Kidney (tissue), 13 donors: ENCODE measurements at regions not wholly inside any gene's neighbourhood (a gene's known extent, or its start where the extent isn't known, plus 50 kb on each side); places are given as distances from the start of the nearest gene placed in this dataset.

ENCODE experiments used
- DNase-seq, 5 donors: peaks; one replicate each; pipeline ENCODE4 v3.0.0-alpha.2; 2013 to 2020
- FAIRE-seq: peaks from 2 replicates; lab custom pipeline; 2012; peaks lifted over from hg19 to GRCh38; lab: Jason Lieb, UNC
- H3K27ac ChIP-seq, 2 donors: one replicate each; pipeline ENCODE4 v1.7.0; 2013; ENCODE audit warnings: low read depth in 2 of 2, low read length in 2 of 2, inconsistent platforms in 1 of 2
- H3K27me3 ChIP-seq: one replicate; pipeline ENCODE4 v1.7.1; 2013; ENCODE audit warnings: low read length, inconsistent platforms; ENCODE audit not compliant: control insufficient read depth, insufficient read depth
- H3K36me3 ChIP-seq, 3 donors: one replicate each; pipeline versions ENCODE4 v1.7.0 to v1.7.1; 2013; ENCODE audit warnings: low read length in 3 of 3, control low read depth in 1 of 3, inconsistent platforms in 1 of 3; ENCODE audit not compliant: insufficient read depth in 3 of 3, control insufficient read depth in 2 of 3
- H3K4me1 ChIP-seq, 3 donors: one replicate each; pipeline versions ENCODE4 v1.7.0 to v1.7.1; 2013; ENCODE audit warnings: low read length in 3 of 3, inconsistent platforms in 1 of 3, low read depth in 1 of 3; ENCODE audit not compliant: control insufficient read depth in 2 of 3, insufficient read depth in 2 of 3
- H3K4me3 ChIP-seq, 3 donors: one replicate each; pipeline versions ENCODE4 v1.7.0 to v1.8.1; 2013; ENCODE audit warnings: low read length in 3 of 3, control low read depth in 1 of 3, inconsistent platforms in 1 of 3
- H3K9ac ChIP-seq, 3 donors: one replicate each; pipeline versions ENCODE4 v1.7.0 to v1.7.1; 2013; ENCODE audit warnings: low read length in 3 of 3, control low read depth in 1 of 3, inconsistent platforms in 1 of 3
- H3K9me3 ChIP-seq, 3 donors: one replicate each; pipeline versions ENCODE4 v1.7.0 to v1.7.1; 2013; ENCODE audit warnings: low read length in 3 of 3, control low read depth in 1 of 3, inconsistent platforms in 1 of 3; ENCODE audit not compliant: control insufficient read depth in 2 of 3, insufficient read depth in 1 of 3
- CTCF ChIP-seq: IDR thresholded peaks from 3 replicates; pipeline ENCODE4 v1.5.1; 2012; ENCODE audit warnings: mild to moderate bottlenecking, moderate library complexity, borderline replicate concordance; ENCODE audit not compliant: insufficient read depth; ENCODE audit errors: extremely low read depth
- intact Hi-C: fragments of 100-400 bp; cut with DNase I; formaldehyde crosslinking; loops from one replicate; pipeline ENCODE4 v1.11.1; 2022
- donor health status: control.
- donor health status: control.
- donor health status: control.
- donor health status: control.
- donor health status: control.
- donor health status: DM: yes; HTN: yes; CAD: no.
- donor health status: Normal renal cell carcinoma (clear cell type).

GRCh38 chr6:130537447-130537846 is 171.6 kb downstream of the TMEM200A start:
- intact Hi-C loops: no loop called here
- H3K4me3 ChIP-seq: no peak overlapping the region
- no peak overlapping the region for H3K27ac ChIP-seq
- peaks cover 0 to 3% (median 0%) of the 10 kb centered on the region in 3 donors for H3K9me3 ChIP-seq
- TF ChIP-seq CTCF: no peak
- H3K27me3 ChIP-seq: no peaks in the 10 kb centered on the region
- H3K4me1 ChIP-seq: no peaks in the 10 kb centered on the region
- H3K36me3 ChIP-seq: no peaks in the 10 kb centered on the region
- FAIRE-seq (no peak), DNase-seq (no peak)
- H3K9ac ChIP-seq: no peak overlapping the region

GRCh38 chr6:130547723-130548122 is 181.9 kb downstream of the TMEM200A start:
- no peak for FAIRE-seq
- Histone ChIP-seq H3K36me3 (no peaks in the 10 kb centered on the region), H3K27ac (no peak overlapping the region), H3K4me1 (no peaks in the 10 kb centered on the region), H3K9ac (no peak overlapping the region), H3K4me3 (no peak overlapping the region), H3K27me3 (no peaks in the 10 kb centered on the region), H3K9me3 (no peaks in the 10 kb centered on the region)
- intact Hi-C loops: no loop called here
- no peak for TF ChIP-seq CTCF
- DNase-seq: no peak

GRCh38 chr6:130557481-130558112 is 191.8 kb downstream of the TMEM200A start:
- FAIRE-seq (no peak), DNase-seq (no peak)
- Histone ChIP-seq H3K4me3 (no peak overlapping the region), H3K4me1 (no peaks in the 10 kb centered on the region), H3K27me3 (no peaks in the 10 kb centered on the region), H3K9ac (no peak overlapping the region), H3K36me3 (no peaks in the 10 kb centered on the region), H3K27ac (no peak overlapping the region), H3K9me3 (no peaks in the 10 kb centered on the region)
- TF ChIP-seq CTCF: no peak
- intact Hi-C loops: no loop called here

- intact Hi-C loops: no loop called here
These were observed 192.3 kb downstream of the TMEM200A start for GRCh38 chr6:130558131-130558530.

More at GRCh38 chr6:130558131-130558530, 192.3 kb downstream of the TMEM200A start:
- DNase-seq (peak in 1 of 5 donors; percentile 29), FAIRE-seq (no peak)
- H3K9me3 ChIP-seq: no peaks in the 10 kb centered on the region
- H3K4me3 ChIP-seq: no peak overlapping the region
- H3K4me1 ChIP-seq: no peaks in the 10 kb centered on the region
- H3K36me3 ChIP-seq: no peaks in the 10 kb centered on the region
- H3K9ac ChIP-seq: no peak overlapping the region
- H3K27ac ChIP-seq: no peak overlapping the region
- TF ChIP-seq CTCF: no peak
- no peaks in the 10 kb centered on the region for H3K27me3 ChIP-seq
